HCT116 (cell line): ENCODE measurements at regions not wholly inside any gene's neighbourhood (a gene's known extent, or its start where the extent isn't known, plus 50 kb on each side); places are given as distances from the start of the nearest gene placed in this dataset.

ENCODE experiments used
- ATAC-seq: fragments of 200-7000 bp; cut with Tn5 transposase; 2 replicates; pipeline ENCODE4 v1.9.1; 2020; ENCODE audit warnings: mild to moderate bottlenecking, moderate library complexity
- BruUV-seq: library from RNA; stranded (reverse); fragments of 400-500 nt; replicated peaks from 2 replicates; lab custom pipeline; 2021; lab: Mats Ljungman, UMichigan
- CTCF ChIA-PET: fragments of 300-600 bp; sonication (Branson Sonifier 250); formaldehyde crosslinking; loops from one replicate; lab custom pipeline; 2021; ENCODE audit warnings: antibody characterized with exemption; lab: Charles Lee
- POLR2A ChIA-PET: fragments of 300-600, 350-600 bp; sonication (Branson Sonifier 250); formaldehyde crosslinking; loops from one replicate; lab custom pipeline; 2021; ENCODE audit warnings: antibody characterized with exemption; lab: Charles Lee
- RAD21 ChIA-PET, 2 experiments: fragments of 300-600 bp; sonication (Branson Sonifier 250); formaldehyde crosslinking; loops; one replicate each; lab custom pipeline; 2023; ENCODE audit warnings: low total read pairs in 2 of 2; ENCODE audit not compliant: uncharacterized antibody in 2 of 2, unreplicated experiment in 2 of 2, low non-redundant PET in 1 of 2; lab: Charles Lee
- DNase-seq: peaks from one replicate; pipeline ENCODE4 v3.0.0-alpha.2; 2010; ENCODE audit warnings: low read depth, low spot score
- H2AFZ ChIP-seq: fragments of 200-600 bp; shearing (Covaris generic), sonication (generic); 2 replicates; pipeline ENCODE4 v1.6.1; 2017; ENCODE audit warnings: low read depth, mixed run types, mixed read lengths, antibody characterized with exemption, low read length; ENCODE audit not compliant: poor library complexity, severe bottlenecking
- H3K27ac ChIP-seq: 2 replicates; pipeline ENCODE4 v1.5.1; 2012; ENCODE audit warnings: low read depth, low read length
- H3K27me3 ChIP-seq: fragments of 200-600 bp; sonication (generic); 2 replicates; pipeline ENCODE4 v1.6.1; 2016; ENCODE audit warnings: mixed run types, low read length, mixed read lengths; ENCODE audit not compliant: insufficient read depth
- H3K36me3 ChIP-seq, 2 experiments: fragments of 200-500 bp in 1 of 2; fragments of 200-600 bp in 1 of 2; sonication (Bioruptor generic) in 1 of 2; sonication (generic) in 1 of 2; 2 replicates each; pipeline versions ENCODE4 v1.5.1 to v1.6.1; 2014 to 2016; ENCODE audit warnings: low read length in 2 of 2, inconsistent platforms in 1 of 2, mixed read lengths in 1 of 2, mixed run types in 1 of 2; ENCODE audit not compliant: insufficient read depth in 2 of 2, control insufficient read depth in 1 of 2
- H3K4me1 ChIP-seq, 2 experiments: fragments of 200-600 bp in 1 of 2; sonication (generic) in 1 of 2; 2 replicates each; pipeline versions ENCODE4 v1.5.1 to v1.6.1; 2012 to 2017; ENCODE audit warnings: low read length in 2 of 2, inconsistent platforms in 1 of 2, mild to moderate bottlenecking in 1 of 2, mixed read lengths in 1 of 2, mixed run types in 1 of 2, moderate library complexity in 1 of 2; ENCODE audit not compliant: insufficient read depth in 2 of 2, control insufficient read depth in 1 of 2
- H3K4me2 ChIP-seq: fragments of 200-600 bp; sonication (generic); 2 replicates; pipeline ENCODE4 v1.6.1; 2017; ENCODE audit warnings: mixed run types, low read length, mixed read lengths
- H3K4me3 ChIP-seq, 2 experiments: fragments of 200-600 bp in 1 of 2; sonication (generic) in 1 of 2; replicated peaks in 1 of 2; 2 replicates each; pipeline ENCODE4 v1.5.1; 2011 to 2016; ENCODE audit warnings: low read length in 2 of 2, control low read depth in 1 of 2, low read depth in 1 of 2, mild to moderate bottlenecking in 1 of 2, mixed read lengths in 1 of 2, mixed run types in 1 of 2
- H3K79me2 ChIP-seq: fragments of 200-600 bp; sonication (generic); 2 replicates; pipeline ENCODE4 v1.6.1; 2017; ENCODE audit warnings: mild to moderate bottlenecking, mixed run types, low read length, moderate library complexity, mixed read lengths; ENCODE audit not compliant: insufficient read depth
- H3K9ac ChIP-seq: fragments of 200-600 bp; sonication (generic); 2 replicates; pipeline ENCODE4 v1.6.1; 2016; ENCODE audit warnings: low read length, mixed read lengths
- H3K9me2 ChIP-seq: fragments of 200-600 bp; sonication (generic), shearing (Covaris generic); 2 replicates; pipeline ENCODE4 v1.6.1; 2017; ENCODE audit warnings: mixed run types, mild to moderate bottlenecking, moderate library complexity; ENCODE audit not compliant: insufficient read depth
- H3K9me3 ChIP-seq, 2 experiments: fragments of 200-500 bp in 1 of 2; fragments of 200-600 bp in 1 of 2; sonication (Bioruptor generic) in 1 of 2; sonication (generic) in 1 of 2; 2 replicates each; pipeline ENCODE4 v1.6.1; 2014 to 2017; ENCODE audit warnings: low read length in 2 of 2, mixed read lengths in 2 of 2, inconsistent platforms in 1 of 2, low read depth in 1 of 2, mild to moderate bottlenecking in 1 of 2, mixed run types in 1 of 2, moderate library complexity in 1 of 2; ENCODE audit not compliant: control insufficient read depth in 1 of 2, insufficient read depth in 1 of 2
- H4K20me1 ChIP-seq: fragments of 200-600 bp; sonication (generic), shearing (Covaris generic); 2 replicates; pipeline ENCODE4 v1.6.1; 2017; ENCODE audit warnings: mixed run types, mild to moderate bottlenecking, moderate library complexity; ENCODE audit not compliant: insufficient read depth
- CBX3 ChIP-seq: IDR thresholded peaks from 2 replicates; pipeline ENCODE4 v1.6.1; 2012; ENCODE audit warnings: low read depth
- CEBPB ChIP-seq: IDR thresholded peaks from 2 replicates; pipeline ENCODE4 v1.6.1; 2012; ENCODE audit warnings: low read depth
- CTCF ChIP-seq, 3 experiments: fragments of 200-600 bp in 1 of 3; sonication (generic) in 1 of 3; IDR thresholded peaks in 2 of 3; conservative IDR thresholded peaks in 1 of 3; 2 replicates each; pipeline ENCODE4 v1.5.1; 2012 to 2017; ENCODE audit warnings: low read depth in 2 of 3, low read length in 2 of 3, antibody characterized with exemption in 1 of 3, borderline replicate concordance in 1 of 3, control low read depth in 1 of 3, mild to moderate bottlenecking in 1 of 3, mixed read lengths in 1 of 3, mixed run types in 1 of 3, moderate library complexity in 1 of 3; ENCODE audit not compliant: insufficient read depth in 1 of 3
- EGR1 ChIP-seq: IDR thresholded peaks from 2 replicates; pipeline ENCODE4 v1.6.1; 2012; ENCODE audit warnings: low read depth
- EZH2phosphoT487 ChIP-seq: fragments of 200-600 bp; IDR thresholded peaks from 2 replicates; pipeline ENCODE4 v1.6.1; 2018; ENCODE audit warnings: antibody characterized with exemption, borderline replicate concordance
- FOSL1 ChIP-seq: IDR thresholded peaks from 2 replicates; pipeline ENCODE4 v1.6.1; 2012; ENCODE audit warnings: low read depth
- JUND ChIP-seq: IDR thresholded peaks from 2 replicates; pipeline ENCODE4 v1.6.1; 2012
- MAX ChIP-seq: IDR thresholded peaks from 2 replicates; pipeline ENCODE4 v1.6.1; 2012
- POLR2A ChIP-seq: IDR thresholded peaks from 2 replicates; pipeline ENCODE4 v1.7.0; 2011; ENCODE audit warnings: borderline replicate concordance; ENCODE audit not compliant: insufficient read depth, insufficient read length; ENCODE audit errors: extremely low read depth
- POLR2AphosphoS5 ChIP-seq: IDR thresholded peaks from 2 replicates; pipeline ENCODE4 v1.6.1; 2011; ENCODE audit warnings: mild to moderate bottlenecking, low read depth, low read length, moderate library complexity
- RAD21 ChIP-seq: IDR thresholded peaks from 2 replicates; pipeline ENCODE4 v1.6.1; 2012; ENCODE audit warnings: low read depth, mild to moderate bottlenecking
- SIN3A ChIP-seq: IDR thresholded peaks from 2 replicates; pipeline ENCODE4 v1.6.1; 2012; ENCODE audit warnings: low read depth
- SP1 ChIP-seq: IDR thresholded peaks from 2 replicates; pipeline ENCODE4 v1.6.1; 2012; ENCODE audit warnings: low read depth
- TCF7L2 ChIP-seq: IDR thresholded peaks from 2 replicates; pipeline ENCODE4 v1.7.0; 2011; ENCODE audit warnings: borderline replicate concordance, inconsistent platforms; ENCODE audit not compliant: insufficient read depth, insufficient read length; ENCODE audit errors: extremely low read depth
- ZBTB33 ChIP-seq: IDR thresholded peaks from 2 replicates; pipeline ENCODE4 v1.6.1; 2011; ENCODE audit warnings: mild to moderate bottlenecking, low read length, moderate library complexity; ENCODE audit not compliant: insufficient replicate concordance; ENCODE audit errors: extremely low read depth
- ZFX ChIP-seq: fragments of 450-650 bp; IDR thresholded peaks from 2 replicates; pipeline ENCODE4 v1.6.1; 2017
- ZNF274 ChIP-seq: fragments of 200-500 bp; sonication (Bioruptor generic); IDR thresholded peaks from 2 replicates; pipeline ENCODE4 v1.6.1; 2014; ENCODE audit warnings: mild to moderate bottlenecking, low read depth, low read length, inconsistent platforms
- intact Hi-C: fragments of 100-400 bp; cut with micrococcal nuclease; formaldehyde crosslinking; loops from 2 replicates; pipeline ENCODE4 v1.10.0; 2022

GRCh38 chr2:19790291-19790690 lies 111.5 kb downstream of the TTC32 start:
- BruUV-seq, result no TSS peak
- H3K79me2 ChIP-seq, result no peaks in the 10 kb centered on the region
- intact Hi-C loops, result no loop called here
- ChIA-PET POLR2A (no interaction called here), RAD21 (interaction anchor here in 1 of 2 experiments (0.6 kb wide), 1 partner anchor 401 kb away, joined by 4 read pairs; no protein-coding TSS in a partner anchor), CTCF (no interaction called here)
- H3K4me3 ChIP-seq, result no peak overlapping the region
- no peak overlapping the region for H2AFZ ChIP-seq
- no peaks in the 10 kb centered on the region for H3K36me3 ChIP-seq
- no peak overlapping the region for H3K9ac ChIP-seq
- H4K20me1 ChIP-seq, result no peaks in the 10 kb centered on the region
- H3K4me1 ChIP-seq, result peaks cover 0 to 18% of the 10 kb centered on the region in 2 experiments; a peak in 2 of 4 replicates
- ATAC-seq (no peak), DNase-seq (no peak)
- TF ChIP-seq EGR1, result no peak
- TF ChIP-seq CBX3, result no peak
- no peak for TF ChIP-seq POLR2A
- no peak for TF ChIP-seq ZNF274
- TF ChIP-seq JUND, result no peak
- no peak for TF ChIP-seq POLR2AphosphoS5
- no peak for TF ChIP-seq RAD21
- TF ChIP-seq ZFX, result no peak
- TF ChIP-seq CEBPB, result no peak
- TF ChIP-seq MAX, result no peak
- TF ChIP-seq SIN3A, result no peak
- peaks cover 20% of the 10 kb centered on the region for H3K27me3 ChIP-seq
- H3K9me2 ChIP-seq, result no peaks in the 10 kb centered on the region
- H3K4me2 ChIP-seq, result no peak overlapping the region
- no peaks in the 10 kb centered on the region for H3K9me3 ChIP-seq
- H3K27ac ChIP-seq, result no peak overlapping the region

GRCh38 chr2:19787134-19787533 lies 114.6 kb downstream of the TTC32 start:
- intact Hi-C loops, result no loop called here
- BruUV-seq, result no TSS peak
- DNase-seq, result no peak
- Histone ChIP-seq H3K9me3 (no peaks in the 10 kb centered on the region), H2AFZ (no peak overlapping the region), H3K79me2 (no peaks in the 10 kb centered on the region), H3K27ac (no peak overlapping the region), H3K36me3 (no peaks in the 10 kb centered on the region), H3K27me3 (peaks cover 8% of the 10 kb centered on the region; the same call in 1 of the 2 replicates), H4K20me1 (no peaks in the 10 kb centered on the region), H3K4me3 (no peak overlapping the region), H3K4me1 (peaks cover 0 to 18% of the 10 kb centered on the region in 2 experiments; a peak in 2 of 4 replicates), H3K9ac (no peak overlapping the region), H3K4me2 (no peak overlapping the region; the same call in 1 of the 2 replicates), H3K9me2 (no peaks in the 10 kb centered on the region)
- no peak for ATAC-seq
- ChIA-PET POLR2A (no interaction called here), RAD21 (no interaction called here), CTCF (no interaction called here)
- TF ChIP-seq EGR1 (no peak), MAX (no peak), SP1 (no peak), ZFX (no peak), ZNF274 (no peak), CTCF (IDR thresholded peaks at IDR 0.05 in 2 of 3, conservative IDR thresholded peaks at IDR 0.05 in 1 of 3; ENCODE audit: borderline replicate concordance in 1 of 3, insufficient read depth in 1 of 3, low read depth in 2 of 3, low read length in 2 of 3) (no peak), TCF7L2 (no peak), SIN3A (no peak), POLR2A (no peak), CBX3 (no peak), FOSL1 (no peak), EZH2phosphoT487 (no peak), ZBTB33 (no peak)
